COLO668 (cell line): ENCODE measurements at regions not wholly inside any gene's neighbourhood (a gene's known extent, or its start where the extent isn't known, plus 50 kb on each side); places are given as distances from the start of the nearest gene placed in this dataset.
"Not testable (repeated sequence)": the region's sequence is repeated elsewhere in the genome, so short reads cannot be mapped to it uniquely, and the experiment has no call there.

Experiments used
- DNase-seq: peaks from one replicate; lab custom pipeline; 2025; ENCODE audit not compliant: unreplicated experiment; lab: John Stamatoyannopoulos, UW

GRCh38 chr12:33672836-33673577, 233.4 kb upstream of the SYT10 start:
- no peak for DNase-seq

GRCh38 chr12:33676866-33677265, 237.2 kb upstream of the SYT10 start:
- no peak for DNase-seq

- DNase-seq, result no peak
These were observed 238.8 kb upstream of the SYT10 start for GRCh38 chr12:33678221-33678964.

GRCh38 chr12:33690562-33690961, 250.9 kb upstream of the SYT10 start:
- no peak for DNase-seq

DNA sequence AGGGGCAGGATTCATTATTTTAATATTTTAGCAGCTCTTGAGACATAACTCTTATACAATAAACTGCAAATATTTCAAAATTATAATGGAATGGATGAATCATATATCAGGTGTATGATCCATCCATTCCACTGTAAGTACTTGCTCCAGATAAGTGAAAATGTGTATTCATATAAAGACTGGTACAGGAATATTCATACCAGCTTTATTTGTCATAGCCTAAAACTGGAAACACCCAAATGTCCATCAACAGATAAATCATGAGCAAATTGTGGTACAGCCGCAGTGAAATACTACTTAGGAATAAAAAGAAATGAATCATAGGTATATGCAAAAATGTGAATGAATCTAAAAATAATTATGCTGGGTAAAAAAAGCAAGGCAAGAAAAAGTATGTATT, 263.6 kb upstream of the SYT10 start:
- DNase-seq, result no peak

GRCh38 chr12:33706927-33707326, 267.3 kb upstream of the SYT10 start:
- no peak for DNase-seq

- no peak for DNase-seq
These were observed 269.3 kb upstream of the SYT10 start for GRCh38 chr12:33708935-33709334.

DNA sequence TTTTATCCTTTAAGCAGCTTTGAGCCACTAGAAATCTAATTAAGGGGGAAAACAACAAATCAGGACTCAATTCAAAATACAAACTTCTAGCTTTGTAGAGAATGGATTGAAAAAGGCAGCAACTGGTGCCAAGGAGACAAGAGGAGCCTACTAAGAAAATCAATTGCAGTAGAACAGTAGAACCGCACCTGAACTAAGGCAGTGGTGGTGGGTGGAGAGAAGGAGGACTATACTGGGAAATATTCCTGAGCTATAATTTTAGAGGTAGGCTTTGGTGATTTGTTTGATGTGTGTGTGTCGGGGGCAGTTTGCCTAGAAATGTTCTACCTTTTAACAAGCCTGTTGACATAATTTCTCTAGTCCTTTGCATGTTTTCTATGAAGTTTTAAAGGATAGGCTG, 270.9 kb upstream of the SYT10 start:
- DNase-seq, result no peak

- no peak for DNase-seq
These were observed 279.0 kb upstream of the SYT10 start for GRCh38 chr12:33718631-33719030.

DNA sequence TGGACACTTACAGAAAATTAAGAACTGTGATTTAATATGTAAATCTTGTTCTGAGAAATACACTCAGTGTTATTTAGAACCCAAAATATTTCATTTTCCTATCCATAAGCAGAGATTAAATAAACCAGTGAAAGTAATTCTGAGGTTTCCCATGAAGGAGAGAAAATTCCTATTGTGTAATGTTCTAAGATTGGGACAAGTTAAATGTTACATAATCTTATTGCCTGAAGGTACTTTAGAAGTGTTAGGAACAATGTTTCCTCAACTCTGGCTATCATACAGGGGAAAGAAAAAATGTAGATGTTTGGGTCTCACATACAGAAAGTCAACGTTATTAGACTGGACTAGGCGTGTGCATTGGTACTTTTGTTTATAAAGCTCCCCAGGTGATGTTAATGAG, 281.9 kb upstream of the SYT10 start:
- no peak for DNase-seq

- no peak for DNase-seq
These were observed 285.2 kb upstream of the SYT10 start for GRCh38 chr12:33724867-33725266.

DNA sequence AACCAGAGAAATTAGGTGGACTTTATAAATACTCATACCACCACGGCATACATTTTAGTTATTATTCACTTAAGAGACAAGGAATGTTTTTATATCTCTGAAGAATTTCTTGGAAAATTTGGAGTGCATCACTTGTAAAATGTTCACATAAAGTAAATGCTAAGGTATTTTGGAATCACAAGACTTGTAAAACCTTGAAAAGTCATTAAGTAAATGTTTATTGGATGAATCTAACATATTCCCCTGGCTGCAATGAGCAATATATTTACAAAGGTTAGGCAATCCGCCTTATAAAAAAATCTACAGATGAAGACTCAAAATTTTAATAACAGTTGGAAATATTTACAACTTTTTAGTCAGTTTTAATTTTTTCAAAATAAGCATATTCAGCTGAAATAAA, 287.4 kb upstream of the ALG10 start:
- DNase-seq, result no peak

- no peak for DNase-seq
These were observed 269.4 kb upstream of the ALG10 start for GRCh38 chr12:33752854-33753253.

- no peak for DNase-seq
These were observed 264.6 kb upstream of the ALG10 start for GRCh38 chr12:33757701-33758100.

GRCh38 chr12:33759279-33759678, 263.0 kb upstream of the ALG10 start:
- DNase-seq, result no peak

GRCh38 chr12:33763331-33763730, 259.0 kb upstream of the ALG10 start:
- DNase-seq, result no peak

- DNase-seq, result no peak
These were observed 251.6 kb upstream of the ALG10 start for GRCh38 chr12:33770652-33771051.

GRCh38 chr12:33771889-33772288, 250.4 kb upstream of the ALG10 start:
- no peak for DNase-seq

- not testable (repeated sequence) for DNase-seq
These were observed 249.2 kb upstream of the ALG10 start for GRCh38 chr12:33773091-33773490.

DNA sequence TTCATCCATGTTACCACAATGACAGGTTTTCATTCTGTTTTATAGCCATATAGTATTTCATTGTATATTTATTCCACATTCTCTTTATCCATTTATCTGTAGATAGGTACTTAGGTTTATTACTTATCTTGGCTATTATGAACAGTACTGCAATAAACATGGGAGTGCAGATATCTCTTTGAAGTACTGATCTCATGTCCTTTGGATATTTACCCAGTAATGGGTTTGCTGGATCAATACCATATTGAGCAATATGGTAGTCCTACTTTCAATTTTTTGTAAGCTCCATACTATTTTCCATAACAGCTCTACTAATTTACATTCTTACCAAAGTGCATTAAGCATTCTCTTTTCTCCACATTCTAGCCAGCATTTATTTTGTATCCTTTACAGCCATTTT, 235.8 kb upstream of the ALG10 start:
- no peak for DNase-seq

DNA sequence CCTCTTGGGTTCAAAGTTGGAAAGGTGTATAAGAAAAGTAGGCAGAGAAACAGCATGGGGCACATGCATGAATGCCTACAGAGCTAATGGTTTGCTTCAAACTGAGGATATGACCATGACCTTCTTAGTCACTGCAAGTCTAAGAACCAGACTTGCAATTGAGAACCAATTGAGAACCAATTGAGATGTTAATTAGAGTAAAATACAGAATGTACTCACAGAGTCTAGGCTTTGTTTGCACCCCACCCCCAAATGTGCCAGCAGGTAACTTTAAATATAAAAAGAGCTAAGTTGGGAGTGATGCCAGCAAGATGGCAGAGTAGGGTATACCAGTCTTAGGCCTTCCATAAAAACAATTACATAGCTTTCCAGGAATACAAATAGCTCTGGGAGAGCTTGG, 227.3 kb upstream of the ALG10 start:
- DNase-seq, result no peak

GRCh38 chr12:33795536-33795935, 226.8 kb upstream of the ALG10 start:
- no peak for DNase-seq

GRCh38 chr12:33813536-33813935, 208.8 kb upstream of the ALG10 start:
- no peak for DNase-seq
